ENCODE measurements at regions not wholly inside any gene's neighbourhood (a gene's known extent, or its start where the extent isn't known, plus 50 kb on each side); places are given as distances from the start of the nearest gene placed in this dataset.

GRCh38 chrX:49773993-49774392, 55.1 kb upstream of the PAGE4 start:
- no peak overlapping the region for H3K4me3 ChIP-seq
- no peaks in the 10 kb centered on the region for H3K9me3 ChIP-seq
- ATAC-seq (no peak), DNase-seq (no peak)
- no peaks in the 10 kb centered on the region for H3K27me3 ChIP-seq (ENCODE audit: low read depth)
- no peak for TF ChIP-seq CTCF (IDR thresholded peaks at IDR 0.05)
- H3K36me3 ChIP-seq = no peaks in the 10 kb centered on the region
- no peaks in the 10 kb centered on the region for H3K4me1 ChIP-seq
- intact Hi-C loops (cut with DNase I) = no loop called here
- H3K27ac ChIP-seq = no peak overlapping the region

- TF ChIP-seq CTCF (IDR thresholded peaks at IDR 0.05) = no peak
- Histone ChIP-seq H3K27ac (no peak overlapping the region), H3K27me3 (ENCODE audit: low read depth) (no peaks in the 10 kb centered on the region), H3K4me1 (no peaks in the 10 kb centered on the region), H3K36me3 (no peaks in the 10 kb centered on the region), H3K4me3 (no peak overlapping the region), H3K9me3 (no peaks in the 10 kb centered on the region)
- ATAC-seq (no peak), DNase-seq (no peak)
- intact Hi-C loops (cut with DNase I) = no loop called here
These were observed 61.9 kb upstream of the PAGE4 start for GRCh38 chrX:49767236-49767635.

DNA sequence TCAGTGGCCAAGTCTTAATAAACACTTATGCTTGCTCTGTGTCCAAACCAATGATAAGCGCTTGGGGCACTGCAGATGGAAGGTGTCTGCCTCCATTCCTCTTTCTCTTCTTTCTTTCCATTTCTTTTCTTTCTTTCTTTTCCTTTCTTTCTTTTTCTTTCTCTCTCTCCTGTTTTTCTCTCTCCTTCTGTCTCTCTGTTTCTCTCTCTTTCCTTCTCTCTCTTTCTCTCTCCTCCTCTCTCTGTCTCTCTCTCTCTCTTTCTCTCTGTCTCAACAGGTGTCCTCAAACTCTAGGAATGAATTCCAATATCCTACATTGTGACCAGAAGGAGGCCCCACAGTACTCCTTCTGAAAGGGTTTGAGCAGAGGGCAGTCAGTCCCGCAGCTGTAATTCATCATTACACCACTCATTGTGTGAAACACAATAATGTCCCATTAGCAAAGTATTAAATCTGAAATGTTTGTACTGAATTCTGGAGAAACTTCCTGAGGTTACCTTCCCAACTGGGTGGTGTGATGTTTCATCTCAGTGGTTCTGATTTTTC, 66.5 kb upstream of the PAGE1 start:
- no peak for ATAC-seq
- H3K27me3 ChIP-seq (ENCODE audit: low read depth) = no peaks in the 10 kb centered on the region
- no peak for TF ChIP-seq CTCF (IDR thresholded peaks at IDR 0.05)

DNA sequence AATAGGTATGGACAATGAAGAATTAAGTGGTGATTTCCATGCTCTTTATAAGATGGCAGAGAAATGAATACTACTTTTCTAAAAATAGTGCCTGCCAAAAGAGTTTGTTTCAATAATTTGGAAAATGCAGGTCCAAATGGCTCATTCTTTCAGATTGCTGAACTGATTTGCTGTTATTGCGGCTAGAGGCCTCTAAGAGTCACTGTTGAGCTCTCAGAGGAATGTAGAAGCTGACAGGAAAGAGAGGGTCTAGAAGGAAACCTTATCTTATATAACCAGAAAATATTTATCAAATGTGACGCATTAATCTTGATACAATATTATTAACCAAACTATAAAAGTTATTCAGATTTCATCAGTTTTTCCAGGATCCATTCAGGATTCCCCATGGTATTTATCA, 65.7 kb upstream of the PAGE1 start:
- H3K4me1 ChIP-seq = no peaks in the 10 kb centered on the region
- no peak overlapping the region for H3K27ac ChIP-seq
- DNase-seq (no peak), ATAC-seq (no peak)
- H3K27me3 ChIP-seq (ENCODE audit: low read depth) = no peaks in the 10 kb centered on the region
- no peak overlapping the region for H3K4me3 ChIP-seq
- H3K36me3 ChIP-seq = no peaks in the 10 kb centered on the region
- H3K9me3 ChIP-seq = no peaks in the 10 kb centered on the region
- intact Hi-C loops (cut with DNase I) = no loop called here
- peak; percentile 53 for TF ChIP-seq CTCF (IDR thresholded peaks at IDR 0.05)

More for the DNA sequence above, 66.5 kb upstream of the PAGE1 start:
- intact Hi-C loops (cut with DNase I) = no loop called here
- Histone ChIP-seq H3K4me1 (no peaks in the 10 kb centered on the region), H3K27ac (no peak overlapping the region), H3K4me3 (no peak overlapping the region), H3K9me3 (no peaks in the 10 kb centered on the region), H3K36me3 (no peaks in the 10 kb centered on the region)
- no peak for DNase-seq

GRCh38 chrX:49760290-49760890, 64.6 kb upstream of the PAGE1 start:
- intact Hi-C loops (cut with DNase I) = no loop called here
- DNase-seq (no peak), ATAC-seq (no peak)
- Histone ChIP-seq H3K9me3 (no peaks in the 10 kb centered on the region), H3K36me3 (no peaks in the 10 kb centered on the region), H3K27ac (no peak overlapping the region), H3K4me1 (no peaks in the 10 kb centered on the region), H3K4me3 (no peak overlapping the region), H3K27me3 (ENCODE audit: low read depth) (no peaks in the 10 kb centered on the region)
- no peak for TF ChIP-seq CTCF (IDR thresholded peaks at IDR 0.05)

All from lower lobe of right lung (tissue), 2 donors.